ENCODE measurements at regions not wholly inside any gene's neighbourhood (a gene's known extent, or its start where the extent isn't known, plus 50 kb on each side); places are given as distances from the start of the nearest gene placed in this dataset.

- no peak for TF ChIP-seq EZH2 (IDR thresholded peaks at IDR 0.05; ENCODE audit: borderline replicate concordance, low read length)
- TF ChIP-seq CTCF (IDR thresholded peaks at IDR 0.05; ENCODE audit: low read length), result no peak
Observed at GRCh38 chr5:79898611-79899010, 92.5 kb downstream of the MTX3 start.

Measured in OCI-LY1 (cell line).